GM12874 (cell line): ENCODE measurements at regions not wholly inside any gene's neighbourhood (a gene's known extent, or its start where the extent isn't known, plus 50 kb on each side); places are given as distances from the start of the nearest gene placed in this dataset.

Experiments
- CTCF ChIP-seq: IDR thresholded peaks from 2 replicates; pipeline ENCODE4 v1.5.1; 2011; ENCODE audit warnings: low read depth, mild to moderate bottlenecking, control low read depth, low read length, moderate library complexity; ENCODE audit not compliant: insufficient read depth

DNA sequence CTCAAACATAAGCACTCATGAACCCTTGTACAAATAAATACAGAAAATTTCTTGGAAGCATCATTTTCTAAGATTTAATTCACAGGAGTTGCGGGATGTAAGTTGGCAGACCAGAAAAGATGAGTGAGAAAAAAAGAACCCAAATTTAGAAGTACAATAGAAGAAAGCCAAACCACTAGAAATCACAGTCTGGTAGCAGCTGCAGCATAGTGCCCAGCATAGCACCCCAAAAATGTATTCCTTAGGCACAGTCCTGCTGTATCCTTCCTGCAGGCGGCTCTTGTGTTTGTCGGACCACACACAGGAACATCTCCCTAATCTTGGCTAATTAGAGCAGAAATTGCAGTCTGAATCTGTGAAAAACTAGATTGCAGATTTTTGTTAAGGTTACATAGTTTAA lies 208.5 kb upstream of the TRPM3 start:
- no peak for TF ChIP-seq CTCF

- no peak for TF ChIP-seq CTCF
Observed at GRCh38 chr9:71326360-71326759, 204.9 kb upstream of the TRPM3 start.

DNA sequence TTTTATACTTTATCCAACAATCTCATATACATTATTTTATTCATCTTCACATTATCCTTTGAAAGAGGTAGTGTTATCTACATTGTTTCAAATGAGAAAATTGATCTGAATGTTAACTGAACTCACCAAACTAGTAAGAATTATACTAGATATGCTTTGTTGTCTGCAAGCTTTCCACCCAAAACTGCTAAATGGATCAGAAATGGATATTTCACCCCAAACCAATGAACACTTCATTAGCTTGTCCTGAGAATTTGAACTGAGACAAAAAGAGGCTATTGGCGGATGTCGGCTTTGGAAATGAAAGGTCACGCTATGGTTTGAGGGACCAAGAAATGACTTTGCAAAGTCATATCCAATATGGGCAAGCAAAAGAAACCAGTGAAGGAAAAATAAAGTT lies 201.9 kb upstream of the TRPM3 start:
- no peak for TF ChIP-seq CTCF

GRCh38 chr9:71322311-71322710 lies 200.9 kb upstream of the TRPM3 start:
- TF ChIP-seq CTCF, result no peak

- no peak for TF ChIP-seq CTCF
Observed at GRCh38 chr9:71308454-71308853, 187.0 kb upstream of the TRPM3 start.

- no peak for TF ChIP-seq CTCF
Observed at GRCh38 chr9:71306134-71306533, 184.7 kb upstream of the TRPM3 start.

DNA sequence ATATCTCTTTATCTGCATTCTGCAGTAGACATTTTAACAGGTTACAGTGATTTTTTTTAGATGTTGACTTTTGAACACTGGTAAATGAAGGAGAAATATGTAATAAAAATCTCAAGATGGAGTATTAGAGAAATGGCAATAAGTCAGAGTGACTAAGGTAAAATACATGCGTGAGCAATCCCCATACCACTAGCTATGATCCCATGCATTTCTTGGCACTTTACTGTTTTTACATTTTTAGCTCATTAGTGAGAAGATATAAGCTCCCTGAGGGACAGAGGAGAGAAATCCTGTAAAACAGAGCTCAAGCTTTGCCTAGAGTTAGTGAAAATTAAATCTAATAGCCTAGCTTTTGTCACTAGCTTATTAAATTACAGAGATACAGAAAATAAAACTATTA lies 181.9 kb upstream of the TRPM3 start:
- no peak for TF ChIP-seq CTCF

DNA sequence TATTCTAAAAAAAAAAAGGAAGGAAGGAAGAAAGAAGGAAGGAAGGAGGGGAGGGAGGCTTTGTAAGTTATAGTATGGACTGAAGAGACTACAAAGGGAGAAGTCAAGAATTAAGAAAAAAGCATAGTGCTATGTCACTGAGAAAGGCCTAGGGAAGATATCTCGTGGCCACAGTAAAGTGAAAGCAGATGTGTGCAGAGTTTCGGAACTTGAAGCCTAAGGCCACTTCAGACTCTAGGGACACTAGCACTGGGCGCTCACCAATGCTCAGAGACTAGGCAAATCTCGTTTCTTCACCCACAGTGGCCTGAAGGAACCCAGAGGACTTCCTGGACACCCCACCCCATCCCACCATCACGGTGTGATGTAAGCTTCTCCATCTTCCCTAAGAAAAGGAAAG lies 181.4 kb upstream of the TRPM3 start:
- TF ChIP-seq CTCF, result no peak
